K562 (cell line): ENCODE measurements at regions not wholly inside any gene's neighbourhood (a gene's known extent, or its start where the extent isn't known, plus 50 kb on each side); places are given as distances from the start of the nearest gene placed in this dataset.

Source experiments
- CHD4 ChIP-seq: fragments of 200-600 bp; sonication (generic); IDR thresholded peaks from 3 replicates; pipeline ENCODE4 v1.6.1; 2012; ENCODE audit warnings: low read depth, mild to moderate bottlenecking, mixed read lengths, low read length, inconsistent platforms; ENCODE audit not compliant: insufficient read depth, insufficient replicate concordance, poor library complexity, severe bottlenecking
- E2F3 ChIP-seq: fragments of 250-450 bp; sonication (Bioruptor Pico); IDR thresholded peaks from 2 replicates; pipeline ENCODE4 v1.4.0; 2020; ENCODE audit warnings: mild to moderate bottlenecking
- GABPB1 ChIP-seq: sonication (generic); formaldehyde crosslinking; IDR thresholded peaks from 2 replicates; pipeline ENCODE4 v1.8.0; 2022; ENCODE audit warnings: mild to moderate bottlenecking, missing genetic modification reagents
- ILK ChIP-seq: fragments of 450-650 bp; IDR thresholded peaks from 2 replicates; pipeline ENCODE4 v1.6.1; 2016; ENCODE audit warnings: missing genetic modification characterization, low read depth, mild to moderate bottlenecking, missing compliant biosample characterization, moderate library complexity, borderline replicate concordance
- RAD21 ChIP-seq, 2 experiments: fragments of 250-450 bp in 1 of 2; fragments of 450-650 bp in 1 of 2; sonication (Bioruptor Pico) in 1 of 2; formaldehyde crosslinking in 1 of 2; IDR thresholded peaks in 1 of 2; conservative IDR thresholded peaks in 1 of 2; 2 replicates each; pipeline versions ENCODE4 v1.4.0 to v1.8.0; 2020 to 2022; ENCODE audit warnings: mild to moderate bottlenecking in 2 of 2, moderate library complexity in 1 of 2
- TOE1 ChIP-seq, 2 experiments: fragments of 450-650 bp in 1 of 2; sonication (generic) in 1 of 2; formaldehyde crosslinking in 1 of 2; IDR thresholded peaks; 2 replicates each; pipeline versions ENCODE4 v1.7.1 to v1.8.0; 2016 to 2022; ENCODE audit warnings: borderline replicate concordance in 2 of 2, mild to moderate bottlenecking in 2 of 2, antibody characterized with exemption in 1 of 2, inconsistent platforms in 1 of 2, low read depth in 1 of 2, missing genetic modification reagents in 1 of 2, moderate library complexity in 1 of 2
- ZNF75A ChIP-seq: fragments of 450-650 bp; formaldehyde crosslinking; IDR thresholded peaks from 2 replicates; pipeline ENCODE4 v1.4.0; 2020; ENCODE audit warnings: mild to moderate bottlenecking
- TF ChIP-seq, protein P1 (sequence below): fragments of 200-400 bp; formaldehyde crosslinking; IDR thresholded peaks from 2 replicates; pipeline ENCODE4 v1.6.1; 2017; ENCODE audit warnings: mild to moderate bottlenecking, low read depth, low read length, moderate library complexity
- TF ChIP-seq, protein P2 (sequence below), 3 experiments: IDR thresholded peaks in 2 of 3; conservative IDR thresholded peaks in 1 of 3; 2 replicates each; pipeline ENCODE4 v1.5.1; 2011 to 2012; ENCODE audit warnings: low read length in 3 of 3, mild to moderate bottlenecking in 3 of 3, control low read depth in 2 of 3, improper control_type of control experiment in 1 of 3, inconsistent platforms in 1 of 3, low read depth in 1 of 3, mixed read lengths in 1 of 3, moderate library complexity in 1 of 3; ENCODE audit not compliant: insufficient read depth in 2 of 3
- TF ChIP-seq, protein P3 (sequence below): sonication (generic); formaldehyde crosslinking; IDR thresholded peaks from 2 replicates; pipeline ENCODE4 v1.5.0; 2020; ENCODE audit warnings: missing genetic modification reagents
- TF ChIP-seq, protein P4 (sequence below), 3 experiments: fragments of 200-800 bp in 1 of 3; sonication (Bioruptor generic) in 1 of 3; sonication (generic) in 1 of 3; formaldehyde crosslinking in 1 of 3; IDR thresholded peaks; 2 replicates each; pipeline versions ENCODE4 v1.6.1 to v1.8.0; 2016 to 2022; ENCODE audit warnings: mild to moderate bottlenecking in 2 of 3, missing compliant biosample characterization in 2 of 3, missing genetic modification characterization in 2 of 3, missing genetic modification reagents in 1 of 3
- TF ChIP-seq, protein P5 (sequence below): fragments of 450-650 bp; IDR thresholded peaks from 2 replicates; pipeline ENCODE4 v1.6.1; 2014; ENCODE audit warnings: low read depth, mild to moderate bottlenecking, moderate library complexity, borderline replicate concordance

DNA sequence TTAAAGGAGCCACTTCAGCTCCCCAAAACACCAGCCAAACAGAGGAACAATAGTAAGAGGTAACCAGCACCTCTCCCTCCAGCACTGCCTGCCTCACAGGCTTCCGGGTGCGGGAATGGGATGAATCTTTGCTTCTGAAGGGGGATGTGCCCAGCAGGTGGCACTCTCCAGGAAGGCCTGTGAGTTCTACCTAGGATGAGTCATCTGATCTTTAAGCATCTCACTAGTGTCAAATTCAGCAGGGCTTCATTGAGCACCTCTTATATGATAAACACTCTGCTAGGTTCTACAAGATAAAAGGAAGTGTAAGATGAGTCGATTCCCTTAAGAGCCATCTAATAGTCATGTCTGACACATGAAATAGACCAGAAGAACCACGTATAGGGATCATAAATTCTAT, 237.4 kb upstream of the UMPS start (continued):
- TF ChIP-seq, protein P1, sequence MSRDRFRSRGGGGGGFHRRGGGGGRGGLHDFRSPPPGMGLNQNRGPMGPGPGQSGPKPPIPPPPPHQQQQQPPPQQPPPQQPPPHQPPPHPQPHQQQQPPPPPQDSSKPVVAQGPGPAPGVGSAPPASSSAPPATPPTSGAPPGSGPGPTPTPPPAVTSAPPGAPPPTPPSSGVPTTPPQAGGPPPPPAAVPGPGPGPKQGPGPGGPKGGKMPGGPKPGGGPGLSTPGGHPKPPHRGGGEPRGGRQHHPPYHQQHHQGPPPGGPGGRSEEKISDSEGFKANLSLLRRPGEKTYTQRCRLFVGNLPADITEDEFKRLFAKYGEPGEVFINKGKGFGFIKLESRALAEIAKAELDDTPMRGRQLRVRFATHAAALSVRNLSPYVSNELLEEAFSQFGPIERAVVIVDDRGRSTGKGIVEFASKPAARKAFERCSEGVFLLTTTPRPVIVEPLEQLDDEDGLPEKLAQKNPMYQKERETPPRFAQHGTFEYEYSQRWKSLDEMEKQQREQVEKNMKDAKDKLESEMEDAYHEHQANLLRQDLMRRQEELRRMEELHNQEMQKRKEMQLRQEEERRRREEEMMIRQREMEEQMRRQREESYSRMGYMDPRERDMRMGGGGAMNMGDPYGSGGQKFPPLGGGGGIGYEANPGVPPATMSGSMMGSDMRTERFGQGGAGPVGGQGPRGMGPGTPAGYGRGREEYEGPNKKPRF, result no peak
- TF ChIP-seq RAD21 (CRISPR knock-in tag; conservative IDR thresholded peaks at IDR 0.05 in 1 of 2, IDR thresholded peaks at IDR 0.05 in 1 of 2), result peak in 1 of 2 experiments; percentile 26; a peak in 1 of 4 replicates
- TF ChIP-seq E2F3 (CRISPR knock-in tag), result no peak
- no peak for TF ChIP-seq GABPB1 (CRISPR knock-in tag)
- no peak for TF ChIP-seq CHD4
- TF ChIP-seq ILK (tag), result no peak
- TF ChIP-seq, protein P2, sequence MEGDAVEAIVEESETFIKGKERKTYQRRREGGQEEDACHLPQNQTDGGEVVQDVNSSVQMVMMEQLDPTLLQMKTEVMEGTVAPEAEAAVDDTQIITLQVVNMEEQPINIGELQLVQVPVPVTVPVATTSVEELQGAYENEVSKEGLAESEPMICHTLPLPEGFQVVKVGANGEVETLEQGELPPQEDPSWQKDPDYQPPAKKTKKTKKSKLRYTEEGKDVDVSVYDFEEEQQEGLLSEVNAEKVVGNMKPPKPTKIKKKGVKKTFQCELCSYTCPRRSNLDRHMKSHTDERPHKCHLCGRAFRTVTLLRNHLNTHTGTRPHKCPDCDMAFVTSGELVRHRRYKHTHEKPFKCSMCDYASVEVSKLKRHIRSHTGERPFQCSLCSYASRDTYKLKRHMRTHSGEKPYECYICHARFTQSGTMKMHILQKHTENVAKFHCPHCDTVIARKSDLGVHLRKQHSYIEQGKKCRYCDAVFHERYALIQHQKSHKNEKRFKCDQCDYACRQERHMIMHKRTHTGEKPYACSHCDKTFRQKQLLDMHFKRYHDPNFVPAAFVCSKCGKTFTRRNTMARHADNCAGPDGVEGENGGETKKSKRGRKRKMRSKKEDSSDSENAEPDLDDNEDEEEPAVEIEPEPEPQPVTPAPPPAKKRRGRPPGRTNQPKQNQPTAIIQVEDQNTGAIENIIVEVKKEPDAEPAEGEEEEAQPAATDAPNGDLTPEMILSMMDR (IDR thresholded peaks at IDR 0.05 in 2 of 3, conservative IDR thresholded peaks at IDR 0.05 in 1 of 3; ENCODE audit: insufficient read depth in 2 of 3, low read depth in 1 of 3, low read length in 3 of 3), result peak; percentile 36 to 51 (median 49); a peak in 4 of 6 replicates
- TF ChIP-seq, protein P3, sequence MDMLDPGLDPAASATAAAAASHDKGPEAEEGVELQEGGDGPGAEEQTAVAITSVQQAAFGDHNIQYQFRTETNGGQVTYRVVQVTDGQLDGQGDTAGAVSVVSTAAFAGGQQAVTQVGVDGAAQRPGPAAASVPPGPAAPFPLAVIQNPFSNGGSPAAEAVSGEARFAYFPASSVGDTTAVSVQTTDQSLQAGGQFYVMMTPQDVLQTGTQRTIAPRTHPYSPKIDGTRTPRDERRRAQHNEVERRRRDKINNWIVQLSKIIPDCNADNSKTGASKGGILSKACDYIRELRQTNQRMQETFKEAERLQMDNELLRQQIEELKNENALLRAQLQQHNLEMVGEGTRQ (CRISPR knock-in tag), result no peak
- TF ChIP-seq ZNF75A (CRISPR knock-in tag), result no peak
- no peak for TF ChIP-seq TOE1 (IDR thresholded peaks at IDR 0.05; ENCODE audit: borderline replicate concordance)
- TF ChIP-seq TOE1 (CRISPR knock-in tag; IDR thresholded peaks at IDR 0.05; ENCODE audit: borderline replicate concordance, low read depth), result no peak
- TF ChIP-seq, protein P4, sequence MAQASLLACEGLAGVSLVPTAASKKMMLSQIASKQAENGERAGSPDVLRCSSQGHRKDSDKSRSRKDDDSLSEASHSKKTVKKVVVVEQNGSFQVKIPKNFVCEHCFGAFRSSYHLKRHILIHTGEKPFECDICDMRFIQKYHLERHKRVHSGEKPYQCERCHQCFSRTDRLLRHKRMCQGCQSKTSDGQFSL (CRISPR knock-in tag; IDR thresholded peaks at IDR 0.05), result no peak
- TF ChIP-seq, protein P4 (tag; IDR thresholded peaks at IDR 0.05), result no peak
- TF ChIP-seq, protein P5, sequence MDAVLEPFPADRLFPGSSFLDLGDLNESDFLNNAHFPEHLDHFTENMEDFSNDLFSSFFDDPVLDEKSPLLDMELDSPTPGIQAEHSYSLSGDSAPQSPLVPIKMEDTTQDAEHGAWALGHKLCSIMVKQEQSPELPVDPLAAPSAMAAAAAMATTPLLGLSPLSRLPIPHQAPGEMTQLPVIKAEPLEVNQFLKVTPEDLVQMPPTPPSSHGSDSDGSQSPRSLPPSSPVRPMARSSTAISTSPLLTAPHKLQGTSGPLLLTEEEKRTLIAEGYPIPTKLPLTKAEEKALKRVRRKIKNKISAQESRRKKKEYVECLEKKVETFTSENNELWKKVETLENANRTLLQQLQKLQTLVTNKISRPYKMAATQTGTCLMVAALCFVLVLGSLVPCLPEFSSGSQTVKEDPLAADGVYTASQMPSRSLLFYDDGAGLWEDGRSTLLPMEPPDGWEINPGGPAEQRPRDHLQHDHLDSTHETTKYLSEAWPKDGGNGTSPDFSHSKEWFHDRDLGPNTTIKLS, result no peak
